ENCODE measurements at regions not wholly inside any gene's neighbourhood (a gene's known extent, or its start where the extent isn't known, plus 50 kb on each side); places are given as distances from the start of the nearest gene placed in this dataset.

- Histone ChIP-seq H4K20me1 (ENCODE audit: insufficient read depth, low read length) (no peaks in the 10 kb centered on the region), H3K79me2 (ENCODE audit: insufficient read depth, low read length) (no peaks in the 10 kb centered on the region), H3K9me2 (ENCODE audit: low read depth, low read length) (no peaks in the 10 kb centered on the region), H3K4me2 (ENCODE audit: low read length) (no peak overlapping the region), H3K9ac (ENCODE audit: low read length) (no peak overlapping the region), H3F3A (ENCODE audit: insufficient read depth, low read length) (no peaks in the 10 kb centered on the region), H3K4me3 (ENCODE audit: low read depth, low read length, poor library complexity, severe bottlenecking) (no peak overlapping the region), H3K9me3 (ENCODE audit: low read length) (no peaks in the 10 kb centered on the region), H3K36me3 (ENCODE audit: insufficient read depth, low read length) (no peaks in the 10 kb centered on the region), H2AFZ (ENCODE audit: low read length) (no peak overlapping the region), H3K4me1 (ENCODE audit: insufficient read depth, low read length, severe bottlenecking) (no peaks in the 10 kb centered on the region), H3K27me3 (ENCODE audit: insufficient read depth, low read length) (no peaks in the 10 kb centered on the region), H3K27ac (ENCODE audit: low read depth, low read length, poor library complexity, severe bottlenecking) (no peak overlapping the region)
- TF ChIP-seq EZH2 (IDR thresholded peaks at IDR 0.05; ENCODE audit: borderline replicate concordance, low read length) (no peak), CTCF (IDR thresholded peaks at IDR 0.05; ENCODE audit: low read length) (no peak)
These were observed 438.5 kb upstream of the NUDT12 start for GRCh38 chr5:104001136-104001535.

- Histone ChIP-seq H3K4me1 (ENCODE audit: insufficient read depth, low read length, severe bottlenecking) (no peaks in the 10 kb centered on the region), H3K9me3 (ENCODE audit: low read length) (no peaks in the 10 kb centered on the region), H3K9me2 (ENCODE audit: low read depth, low read length) (no peaks in the 10 kb centered on the region), H2AFZ (ENCODE audit: low read length) (no peak overlapping the region), H3K36me3 (ENCODE audit: insufficient read depth, low read length) (no peaks in the 10 kb centered on the region), H3K4me3 (ENCODE audit: low read depth, low read length, poor library complexity, severe bottlenecking) (no peak overlapping the region), H3K4me2 (ENCODE audit: low read length) (no peak overlapping the region), H3K79me2 (ENCODE audit: insufficient read depth, low read length) (no peaks in the 10 kb centered on the region), H3F3A (ENCODE audit: insufficient read depth, low read length) (no peaks in the 10 kb centered on the region), H4K20me1 (ENCODE audit: insufficient read depth, low read length) (no peaks in the 10 kb centered on the region), H3K9ac (ENCODE audit: low read length) (no peak overlapping the region), H3K27me3 (ENCODE audit: insufficient read depth, low read length) (no peaks in the 10 kb centered on the region), H3K27ac (ENCODE audit: low read depth, low read length, poor library complexity, severe bottlenecking) (no peak overlapping the region)
- TF ChIP-seq EZH2 (IDR thresholded peaks at IDR 0.05; ENCODE audit: borderline replicate concordance, low read length): no peak
- no peak for TF ChIP-seq CTCF (IDR thresholded peaks at IDR 0.05; ENCODE audit: low read length)
These were observed 430.4 kb upstream of the NUDT12 start for GRCh38 chr5:103993031-103993430.

- Histone ChIP-seq H3F3A (ENCODE audit: insufficient read depth, low read length) (no peaks in the 10 kb centered on the region), H3K4me3 (ENCODE audit: low read depth, low read length, poor library complexity, severe bottlenecking) (no peak overlapping the region), H3K9me2 (ENCODE audit: low read depth, low read length) (no peaks in the 10 kb centered on the region), H3K9me3 (ENCODE audit: low read length) (no peaks in the 10 kb centered on the region), H3K27me3 (ENCODE audit: insufficient read depth, low read length) (no peaks in the 10 kb centered on the region), H4K20me1 (ENCODE audit: insufficient read depth, low read length) (no peaks in the 10 kb centered on the region), H3K4me1 (ENCODE audit: insufficient read depth, low read length, severe bottlenecking) (no peaks in the 10 kb centered on the region), H3K4me2 (ENCODE audit: low read length) (no peak overlapping the region), H3K9ac (ENCODE audit: low read length) (no peak overlapping the region), H3K79me2 (ENCODE audit: insufficient read depth, low read length) (no peaks in the 10 kb centered on the region), H2AFZ (ENCODE audit: low read length) (no peak overlapping the region), H3K36me3 (ENCODE audit: insufficient read depth, low read length) (no peaks in the 10 kb centered on the region), H3K27ac (ENCODE audit: low read depth, low read length, poor library complexity, severe bottlenecking) (no peak overlapping the region)
- no peak for TF ChIP-seq EZH2 (IDR thresholded peaks at IDR 0.05; ENCODE audit: borderline replicate concordance, low read length)
- TF ChIP-seq CTCF (IDR thresholded peaks at IDR 0.05; ENCODE audit: low read length): no peak
These were observed 427.5 kb upstream of the NUDT12 start for GRCh38 chr5:103990064-103990463.
